Mononuclear cell (primary cell): ENCODE measurements at regions not wholly inside any gene's neighbourhood (a gene's known extent, or its start where the extent isn't known, plus 50 kb on each side); places are given as distances from the start of the nearest gene placed in this dataset.
"Not testable (repeated sequence)": the region's sequence is repeated elsewhere in the genome, so short reads cannot be mapped to it uniquely, and the experiment has no call there.

Source experiments
- H3K27me3 ChIP-seq: 2 replicates; pipeline ENCODE4 v1.6.0; 2011; ENCODE audit warnings: low read length, control low read depth; ENCODE audit not compliant: insufficient read depth
- H3K4me1 ChIP-seq: 2 replicates; pipeline ENCODE4 v1.5.1; 2011; ENCODE audit warnings: mild to moderate bottlenecking, low read length, control low read depth; ENCODE audit not compliant: insufficient read depth
- H3K4me3 ChIP-seq: 2 replicates; pipeline ENCODE4 v1.5.1; 2011; ENCODE audit warnings: mild to moderate bottlenecking, low read length, moderate library complexity
- H3K9me3 ChIP-seq: 2 replicates; pipeline ENCODE4 v1.5.1; 2011; ENCODE audit warnings: low read depth, mild to moderate bottlenecking, control low read depth, low read length

GRCh38 chr1:109857702-109858101 lies 52.9 kb upstream of the CSF1 start:
- not testable (repeated sequence) for H3K27me3 ChIP-seq, H3K4me3 ChIP-seq, H3K4me1 ChIP-seq, H3K9me3 ChIP-seq

- not testable (repeated sequence) for H3K4me1 ChIP-seq, H3K4me3 ChIP-seq, H3K27me3 ChIP-seq, H3K9me3 ChIP-seq
Measured at GRCh38 chr1:109855986-109856385, 54.7 kb upstream of the CSF1 start.

GRCh38 chr1:109853972-109854371 lies 56.7 kb upstream of the CSF1 start:
- H3K27me3 ChIP-seq, H3K4me3 ChIP-seq, H3K9me3 ChIP-seq, H3K4me1 ChIP-seq: not testable (repeated sequence)

- H3K4me1 ChIP-seq, H3K9me3 ChIP-seq, H3K4me3 ChIP-seq, H3K27me3 ChIP-seq: not testable (repeated sequence)
Measured at GRCh38 chr1:109852221-109853015, 58.2 kb upstream of the CSF1 start.

GRCh38 chr1:109850827-109851226 lies 59.8 kb upstream of the CSF1 start:
- H3K4me1 ChIP-seq: no peaks in the 10 kb centered on the region
- H3K4me3 ChIP-seq: no peak overlapping the region
- no peaks in the 10 kb centered on the region for H3K9me3 ChIP-seq
- H3K27me3 ChIP-seq: no peaks in the 10 kb centered on the region

GRCh38 chr1:109850194-109850593 lies 60.5 kb upstream of the CSF1 start:
- H3K4me1 ChIP-seq: no peaks in the 10 kb centered on the region
- no peak overlapping the region for H3K4me3 ChIP-seq
- no peaks in the 10 kb centered on the region for H3K27me3 ChIP-seq
- H3K9me3 ChIP-seq: no peaks in the 10 kb centered on the region

GRCh38 chr1:109849655-109850054 lies 61.0 kb upstream of the CSF1 start:
- Histone ChIP-seq H3K4me1 (no peaks in the 10 kb centered on the region), H3K9me3 (no peaks in the 10 kb centered on the region), H3K27me3 (no peaks in the 10 kb centered on the region), H3K4me3 (no peak overlapping the region)

GRCh38 chr1:109847251-109847650 lies 63.4 kb upstream of the CSF1 start:
- Histone ChIP-seq H3K27me3 (no peaks in the 10 kb centered on the region), H3K4me1 (no peaks in the 10 kb centered on the region), H3K9me3 (no peaks in the 10 kb centered on the region), H3K4me3 (no peak overlapping the region)

- Histone ChIP-seq H3K4me3 (no peak overlapping the region), H3K27me3 (no peaks in the 10 kb centered on the region), H3K4me1 (no peaks in the 10 kb centered on the region), H3K9me3 (no peaks in the 10 kb centered on the region)
Measured at GRCh38 chr1:109846846-109847245, 63.8 kb upstream of the CSF1 start.

- no peaks in the 10 kb centered on the region for H3K27me3 ChIP-seq
- no peaks in the 10 kb centered on the region for H3K4me1 ChIP-seq
- H3K4me3 ChIP-seq: no peak overlapping the region
- no peaks in the 10 kb centered on the region for H3K9me3 ChIP-seq
Measured at GRCh38 chr1:109846162-109846561, 64.5 kb upstream of the CSF1 start.

- Histone ChIP-seq H3K4me3 (no peak overlapping the region), H3K9me3 (no peaks in the 10 kb centered on the region), H3K4me1 (no peaks in the 10 kb centered on the region), H3K27me3 (no peaks in the 10 kb centered on the region)
Measured at GRCh38 chr1:109845658-109846057, 65.0 kb upstream of the CSF1 start.

GRCh38 chr1:109844609-109845008 lies 66.0 kb upstream of the CSF1 start:
- Histone ChIP-seq H3K9me3 (no peaks in the 10 kb centered on the region), H3K4me1 (no peaks in the 10 kb centered on the region), H3K27me3 (no peaks in the 10 kb centered on the region), H3K4me3 (no peak overlapping the region)

GRCh38 chr1:109840011-109840629 lies 70.5 kb upstream of the CSF1 start:
- peaks cover 5% of the 10 kb centered on the region for H3K9me3 ChIP-seq

GRCh38 chr1:109839276-109839675 lies 71.4 kb upstream of the CSF1 start:
- not testable (repeated sequence) for H3K4me3 ChIP-seq, H3K9me3 ChIP-seq, H3K4me1 ChIP-seq, H3K27me3 ChIP-seq

More at GRCh38 chr1:109840011-109840629, 70.5 kb upstream of the CSF1 start:
- Histone ChIP-seq H3K27me3 (no peaks in the 10 kb centered on the region), H3K4me3 (no peak overlapping the region), H3K4me1 (no peaks in the 10 kb centered on the region)

- Histone ChIP-seq H3K4me1 (no peaks in the 10 kb centered on the region), H3K9me3 (peaks cover 5% of the 10 kb centered on the region), H3K27me3 (no peaks in the 10 kb centered on the region), H3K4me3 (no peak overlapping the region)
Measured at GRCh38 chr1:109838838-109839240, 71.8 kb upstream of the CSF1 start.
